ENCODE measurements at regions not wholly inside any gene's neighbourhood (a gene's known extent, or its start where the extent isn't known, plus 50 kb on each side); places are given as distances from the start of the nearest gene placed in this dataset.

- intact Hi-C loops (cut with micrococcal nuclease) = no loop called here
- H3K4me1 Mint-ChIP-seq = no peaks in the 10 kb centered on the region
- TF ChIP-seq CTCF (IDR thresholded peaks at IDR 0.05) (no peak), EZH2 (IDR thresholded peaks at IDR 0.05; ENCODE audit: borderline replicate concordance, insufficient read depth, low read depth, low read length, poor library complexity, severe bottlenecking) (no peak)
- Histone ChIP-seq H3K79me2 (ENCODE audit: control insufficient read depth, insufficient read depth, low read length) (no peaks in the 10 kb centered on the region), H4K20me1 (ENCODE audit: control insufficient read depth, insufficient read depth, low read length, poor library complexity, severe bottlenecking) (no peaks in the 10 kb centered on the region), H3K36me3 (replicated peaks in 1 of 2; ENCODE audit: control extremely low read depth in 1 of 2, control insufficient read depth in 1 of 2, extremely low read depth in 1 of 2, insufficient read depth in 2 of 2, low read length in 1 of 2) (no peaks in the 10 kb centered on the region), H3K4me1 (ENCODE audit: control insufficient read depth in 2 of 2, insufficient read depth in 2 of 2, low read length in 2 of 2) (no peaks in the 10 kb centered on the region), H2AFZ (ENCODE audit: insufficient read depth, low read depth, low read length, poor library complexity, severe bottlenecking) (no peak overlapping the region), H3K27ac (ENCODE audit: low read length in 2 of 2) (no peak overlapping the region), H3K4me2 (replicated peaks; ENCODE audit: low read depth, low read length, poor library complexity, severe bottlenecking) (no peak overlapping the region), H3K4me3 (ENCODE audit: control extremely low read depth in 1 of 5, extremely low read depth in 1 of 5, insufficient read depth in 1 of 5, low read depth in 2 of 5, low read length in 4 of 5) (no peak overlapping the region), H3K9ac (ENCODE audit: low read length) (no peak overlapping the region), H3K9me3 (ENCODE audit: control extremely low read depth in 1 of 3, control insufficient read depth in 2 of 3, insufficient read depth in 1 of 3, low read length in 2 of 3) (no peaks in the 10 kb centered on the region), H3K27me3 (replicated peaks in 1 of 4; ENCODE audit: control extremely low read depth in 1 of 4, control insufficient read depth in 3 of 4, insufficient read depth in 4 of 4, low read length in 3 of 4) (no peaks in the 10 kb centered on the region)
- ATAC-seq (ENCODE audit: low read depth) = no peak
- ChIA-PET POLR2A (no interaction called here), CTCF (no interaction called here)
- no CpG with 5 or more reads among the region's 1 CpG for WGBS (ENCODE audit: insufficient coverage)
- peaks cover 4% of the 10 kb centered on the region for H3K9me3 Mint-ChIP-seq (ENCODE audit: insufficient read depth)
- no peak overlapping the region for H3K4me3 Mint-ChIP-seq
- no peak for DNase-seq
- H3K27ac Mint-ChIP-seq = no peak overlapping the region
- H3K27me3 Mint-ChIP-seq = no peaks in the 10 kb centered on the region
These were observed 417.9 kb downstream of the NFIB start for GRCh38 chr9:13896047-13896446.

- no peak for DNase-seq
- intact Hi-C loops (cut with micrococcal nuclease) = no loop called here
- WGBS (ENCODE audit: insufficient coverage) = 100% methylated on average over 1 of the region's 1 CpG
- no peaks in the 10 kb centered on the region for H3K27me3 ChIP-seq (replicated peaks in 1 of 4; ENCODE audit: control extremely low read depth in 1 of 4, control insufficient read depth in 3 of 4, insufficient read depth in 4 of 4, low read length in 3 of 4)
- H2AFZ ChIP-seq (ENCODE audit: insufficient read depth, low read depth, low read length, poor library complexity, severe bottlenecking) = no peak overlapping the region
- no peaks in the 10 kb centered on the region for H3K4me1 Mint-ChIP-seq
- H4K20me1 ChIP-seq (ENCODE audit: control insufficient read depth, insufficient read depth, low read length, poor library complexity, severe bottlenecking) = no peaks in the 10 kb centered on the region
- no peak for ATAC-seq (ENCODE audit: low read depth)
- no peaks in the 10 kb centered on the region for H3K4me1 ChIP-seq (ENCODE audit: control insufficient read depth in 2 of 2, insufficient read depth in 2 of 2, low read length in 2 of 2)
- H3K4me3 ChIP-seq (ENCODE audit: control extremely low read depth in 1 of 5, extremely low read depth in 1 of 5, insufficient read depth in 1 of 5, low read depth in 2 of 5, low read length in 4 of 5) = no peak overlapping the region
- H3K79me2 ChIP-seq (ENCODE audit: control insufficient read depth, insufficient read depth, low read length) = no peaks in the 10 kb centered on the region
- POLR2A ChIA-PET = no interaction called here
- H3K4me3 Mint-ChIP-seq = no peak overlapping the region
- H3K4me2 ChIP-seq (replicated peaks; ENCODE audit: low read depth, low read length, poor library complexity, severe bottlenecking) = no peak overlapping the region
- no peak overlapping the region for H3K27ac Mint-ChIP-seq
- CTCF ChIA-PET = no interaction called here
- no peaks in the 10 kb centered on the region for H3K9me3 ChIP-seq (ENCODE audit: control extremely low read depth in 1 of 3, control insufficient read depth in 2 of 3, insufficient read depth in 1 of 3, low read length in 2 of 3)
- no peaks in the 10 kb centered on the region for H3K36me3 ChIP-seq (replicated peaks in 1 of 2; ENCODE audit: control extremely low read depth in 1 of 2, control insufficient read depth in 1 of 2, extremely low read depth in 1 of 2, insufficient read depth in 2 of 2, low read length in 1 of 2)
- H3K9ac ChIP-seq (ENCODE audit: low read length) = no peak overlapping the region
- no peaks in the 10 kb centered on the region for H3K27me3 Mint-ChIP-seq
- no peak for TF ChIP-seq EZH2 (IDR thresholded peaks at IDR 0.05; ENCODE audit: borderline replicate concordance, insufficient read depth, low read depth, low read length, poor library complexity, severe bottlenecking)
- TF ChIP-seq CTCF (IDR thresholded peaks at IDR 0.05) = no peak
- no peak overlapping the region for H3K27ac ChIP-seq (ENCODE audit: low read length in 2 of 2)
- H3K9me3 Mint-ChIP-seq (ENCODE audit: insufficient read depth) = peaks cover 15% of the 10 kb centered on the region
These were observed 428.7 kb downstream of the NFIB start for GRCh38 chr9:13885258-13885657.

Measured in B cell (primary cell).